CD4-positive, alpha-beta T cell treated with Interleukin-21 for 1 hour (primary cell): ENCODE measurements at regions not wholly inside any gene's neighbourhood (a gene's known extent, or its start where the extent isn't known, plus 50 kb on each side); places are given as distances from the start of the nearest gene placed in this dataset.
"Not testable (repeated sequence)": the region's sequence is repeated elsewhere in the genome, so short reads cannot be mapped to it uniquely, and the experiment has no call there.

Source experiments
- DNase-seq: peaks from one replicate; pipeline ENCODE4 v3.0.0-alpha.2; 2020

DNA sequence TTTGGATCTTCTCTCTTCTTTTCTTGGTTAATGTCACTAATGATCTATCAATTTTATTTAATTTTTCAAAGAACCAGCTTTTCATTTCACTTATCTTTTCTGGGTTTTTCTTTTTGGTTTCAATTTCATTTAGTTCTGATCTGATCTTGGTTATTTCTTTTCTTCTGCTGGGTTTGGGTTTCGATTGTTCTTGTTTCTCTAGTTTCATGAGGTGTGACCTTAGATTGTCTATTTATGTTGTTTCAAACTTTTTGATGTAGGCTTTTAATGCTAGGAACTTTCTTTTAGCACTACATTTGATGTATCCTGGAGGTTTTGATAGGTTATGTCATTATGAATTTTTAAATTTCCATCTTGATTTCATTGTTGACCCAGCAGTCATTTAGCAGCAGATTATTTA lies 142.3 kb downstream of the C11orf87 start:
- DNase-seq = no peak

DNA sequence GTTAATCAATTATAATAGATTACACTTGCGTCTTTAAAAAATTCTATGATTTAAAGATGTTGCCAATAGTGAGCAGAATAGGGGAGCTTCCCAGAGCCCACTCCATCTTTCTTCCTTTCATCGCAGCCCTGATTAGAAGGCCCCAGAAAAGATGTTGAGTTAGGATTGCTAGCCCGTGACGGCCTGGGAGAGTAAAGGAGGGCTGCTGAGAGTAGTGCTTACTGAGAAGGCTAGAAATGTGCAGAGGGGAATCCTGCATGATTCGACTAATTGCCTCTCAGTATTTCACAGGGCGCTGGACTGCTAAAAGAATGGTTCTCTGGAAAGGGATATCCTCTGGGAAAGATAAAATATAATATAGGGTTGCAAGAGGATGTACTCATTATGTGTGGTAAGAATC lies 160.5 kb downstream of the C11orf87 start:
- DNase-seq = no peak

DNA sequence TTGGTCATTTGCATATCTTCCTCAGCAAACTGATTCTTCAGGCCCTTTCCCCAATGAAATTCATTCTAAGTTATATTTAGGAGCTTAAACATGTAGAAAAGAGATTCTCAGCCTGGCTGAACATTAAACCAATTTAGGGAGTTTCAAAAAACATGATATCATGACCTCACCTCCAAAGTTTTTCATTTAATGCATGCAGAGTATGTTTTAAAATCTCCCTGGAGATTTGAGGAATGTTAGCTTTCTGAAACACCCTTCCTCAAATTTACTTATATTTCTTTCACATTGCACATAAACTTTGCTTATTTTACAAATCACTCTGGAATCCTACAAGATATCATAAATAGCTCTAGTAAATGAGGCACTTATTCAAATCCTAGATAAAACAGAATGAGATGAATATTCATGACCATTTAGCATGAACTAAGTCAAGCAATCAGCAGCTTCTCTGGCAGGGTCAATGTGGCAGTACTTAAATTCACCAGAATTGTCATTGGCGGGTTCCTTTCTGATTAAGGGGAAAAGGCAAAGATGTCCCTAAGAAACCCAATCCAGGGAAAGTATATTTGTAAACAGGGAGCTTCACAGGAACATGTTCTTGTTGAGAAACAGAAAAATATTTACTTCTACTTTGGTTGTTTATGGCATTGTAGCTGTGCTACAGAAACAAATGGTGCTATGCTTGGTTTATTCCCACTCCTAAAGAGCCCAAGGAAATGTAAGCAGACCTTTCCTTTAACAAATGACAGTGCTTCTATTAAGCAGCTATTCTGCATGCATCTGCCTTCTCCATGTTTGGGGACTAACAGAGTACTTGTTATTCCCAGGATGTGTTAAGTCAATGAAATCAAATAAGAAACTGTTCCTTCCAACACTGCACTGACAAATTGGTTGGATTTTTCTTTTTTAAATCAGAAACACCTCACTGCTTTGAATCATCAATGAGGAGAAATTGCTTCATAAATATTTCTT lies 162.3 kb downstream of the C11orf87 start:
- DNase-seq = no peak

DNA sequence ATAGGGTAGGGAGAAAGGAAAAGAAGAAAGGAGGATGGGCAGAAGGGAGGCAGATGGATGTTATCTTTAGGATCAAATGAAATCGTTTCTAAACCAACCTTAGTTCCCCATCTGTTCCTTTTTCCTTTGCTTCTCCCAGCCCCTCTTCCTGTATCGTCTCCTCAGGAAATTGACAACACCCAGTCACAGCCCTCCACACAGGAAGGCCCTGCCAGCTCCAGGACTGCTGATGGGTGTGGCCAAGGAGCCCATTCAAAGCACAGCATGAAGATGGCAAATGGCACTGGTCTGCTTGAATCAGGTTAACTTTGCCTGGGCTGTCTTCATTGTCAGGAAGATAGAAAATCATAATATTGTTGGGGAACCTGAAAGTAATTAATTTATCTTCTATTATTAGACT lies 164.8 kb downstream of the C11orf87 start:
- DNase-seq = no peak

DNA sequence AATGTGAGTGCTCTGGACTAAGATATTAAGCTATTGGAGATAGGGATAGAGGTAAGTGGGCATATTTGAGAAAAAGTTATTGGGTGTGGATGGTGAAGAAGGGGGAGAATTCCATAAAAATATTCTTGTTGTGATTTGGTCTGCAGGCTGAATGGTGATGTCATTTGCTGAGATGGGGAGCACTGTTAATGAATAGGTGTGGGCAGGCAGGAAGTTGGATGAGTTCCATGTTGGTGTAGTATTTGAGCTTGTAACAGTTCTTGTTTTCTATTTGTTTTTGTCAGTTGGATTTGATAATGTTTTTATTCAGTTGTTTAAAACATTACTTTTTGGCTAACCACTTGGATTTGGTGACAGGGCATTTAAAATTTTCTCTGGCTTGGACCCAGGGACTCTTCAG lies 168.8 kb downstream of the C11orf87 start:
- DNase-seq = no peak

DNA sequence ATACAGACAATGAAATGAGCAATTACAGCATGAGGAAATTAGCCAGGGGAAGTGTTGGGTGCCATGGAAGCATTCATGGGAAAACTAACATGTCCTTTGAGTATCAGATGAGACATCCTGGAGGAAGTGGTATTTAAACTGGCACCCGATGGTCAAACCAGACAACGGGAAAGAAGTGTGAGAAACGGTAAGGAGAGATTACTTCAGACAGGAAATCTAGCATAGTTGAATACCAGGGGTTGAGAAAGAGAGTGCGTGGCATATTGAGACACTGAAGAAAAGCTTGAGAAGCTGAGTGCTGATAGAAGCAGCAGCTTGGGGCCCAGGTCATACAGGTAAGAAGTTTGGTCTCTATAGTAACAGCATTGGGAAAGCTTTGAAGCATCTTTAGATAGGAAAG lies 175.3 kb downstream of the C11orf87 start:
- DNase-seq = no peak

DNA sequence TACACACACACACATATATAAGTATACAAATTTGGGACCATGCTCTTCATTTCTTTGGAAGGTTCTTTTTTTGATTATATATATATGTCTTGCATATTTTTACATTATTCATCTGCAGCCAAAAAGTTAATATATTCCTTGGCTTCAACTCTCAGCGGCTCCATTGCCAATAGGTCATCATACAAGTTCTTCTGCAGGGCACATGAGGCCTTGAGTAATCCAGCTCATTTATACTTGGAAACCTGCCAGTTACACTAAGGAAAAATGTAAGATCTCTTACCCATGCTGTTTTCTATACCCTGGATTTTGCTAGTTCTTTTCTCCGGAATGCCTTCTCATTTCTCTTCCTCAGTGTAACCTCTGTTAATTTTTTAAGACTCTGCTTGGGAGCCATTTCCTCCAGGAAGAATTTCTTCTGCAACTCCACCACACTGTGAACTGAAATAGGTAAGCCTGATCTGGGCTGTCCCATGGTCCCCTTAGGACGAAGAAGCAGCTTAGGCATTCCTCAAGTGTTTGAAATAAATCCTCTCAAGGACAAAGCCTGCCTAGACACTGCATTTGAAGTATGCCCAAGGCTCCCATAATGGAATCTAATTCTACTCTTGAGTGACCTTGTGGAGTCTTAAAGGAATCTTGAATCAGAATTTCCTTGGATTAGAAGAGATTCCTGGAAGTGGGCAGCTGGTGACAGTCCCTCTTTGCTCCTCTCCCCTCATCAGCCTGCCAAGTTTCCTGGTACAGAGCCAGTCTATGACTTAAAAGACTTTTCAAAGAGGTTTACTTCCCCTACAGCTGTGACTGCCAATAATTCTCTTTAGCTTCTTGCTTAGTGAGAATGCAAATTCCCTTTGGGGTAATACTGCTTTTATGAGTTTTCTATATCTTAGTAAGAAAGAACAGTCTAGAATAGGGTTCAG lies 182.8 kb downstream of the C11orf87 start:
- no peak for DNase-seq

DNA sequence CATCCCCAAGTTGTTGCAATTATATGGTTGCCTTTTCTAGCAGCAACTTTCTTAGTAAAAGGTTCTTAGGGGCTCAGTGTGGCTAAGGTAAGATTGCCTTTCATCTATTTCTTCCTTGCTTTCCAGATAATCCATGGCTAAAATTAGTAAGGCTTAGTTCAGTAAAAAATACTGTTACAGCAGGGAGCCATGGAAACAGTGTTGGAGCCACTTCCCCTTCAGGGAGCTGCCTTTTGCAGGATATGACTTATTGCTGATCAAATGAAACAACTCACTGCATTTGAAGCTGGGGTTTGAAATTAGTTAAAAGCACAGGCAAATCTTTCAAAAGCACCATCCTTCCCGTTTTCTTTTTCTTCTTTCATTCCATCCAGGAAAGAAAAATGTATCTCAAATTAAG lies 184.3 kb downstream of the C11orf87 start:
- DNase-seq = no peak

DNA sequence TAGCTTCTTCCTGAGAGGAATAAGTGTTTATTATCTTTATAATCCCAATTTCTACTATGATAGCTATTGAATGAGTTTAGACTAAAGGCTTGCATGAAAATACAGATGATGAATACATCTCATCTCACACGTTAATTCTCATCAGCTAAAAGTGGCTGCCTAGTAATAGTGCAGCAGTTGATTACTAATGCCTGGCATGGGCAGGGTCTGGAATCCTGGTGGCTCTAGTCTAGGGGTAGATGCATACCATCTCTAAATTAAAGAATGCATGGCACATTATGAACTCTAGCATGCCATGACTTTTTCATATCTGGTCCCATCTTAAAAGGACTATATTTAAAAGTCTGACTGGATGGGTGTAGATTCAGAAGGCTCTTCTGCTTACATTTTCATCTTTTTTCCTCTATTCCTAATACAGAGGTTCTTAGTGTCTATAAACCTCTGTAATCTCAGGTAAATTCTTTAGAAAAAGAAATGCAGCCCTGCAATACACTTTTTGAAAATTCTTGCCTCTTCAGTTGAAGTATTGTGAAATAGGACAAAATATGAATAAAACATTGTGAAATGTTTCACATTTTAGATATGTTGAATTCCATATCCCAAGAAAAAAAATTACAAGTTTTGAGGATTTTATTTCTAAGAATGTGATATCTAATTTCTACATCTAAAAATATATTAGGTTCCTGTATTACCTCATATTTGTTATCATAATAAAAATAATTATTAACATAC lies 187.6 kb downstream of the C11orf87 start:
- DNase-seq = no peak

DNA sequence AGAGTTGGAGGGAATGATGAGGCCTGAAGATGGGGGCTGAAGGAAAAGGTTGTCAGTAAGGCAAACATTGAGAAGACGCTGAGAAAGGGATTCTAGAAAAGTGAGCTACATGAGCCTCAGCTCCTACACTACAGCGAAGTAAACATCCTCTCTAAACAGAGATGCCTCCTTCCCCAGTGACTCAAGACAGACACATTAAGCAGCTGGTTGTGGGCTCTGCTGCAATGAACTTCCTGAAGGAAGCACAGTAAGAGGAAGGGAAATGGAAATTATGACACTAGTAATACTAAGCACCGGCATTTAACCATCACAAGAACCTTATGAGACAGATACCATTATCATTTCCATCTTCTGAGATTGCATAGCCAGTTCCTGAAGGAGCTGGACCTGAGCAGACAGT lies 190.5 kb downstream of the C11orf87 start:
- DNase-seq = no peak

DNA sequence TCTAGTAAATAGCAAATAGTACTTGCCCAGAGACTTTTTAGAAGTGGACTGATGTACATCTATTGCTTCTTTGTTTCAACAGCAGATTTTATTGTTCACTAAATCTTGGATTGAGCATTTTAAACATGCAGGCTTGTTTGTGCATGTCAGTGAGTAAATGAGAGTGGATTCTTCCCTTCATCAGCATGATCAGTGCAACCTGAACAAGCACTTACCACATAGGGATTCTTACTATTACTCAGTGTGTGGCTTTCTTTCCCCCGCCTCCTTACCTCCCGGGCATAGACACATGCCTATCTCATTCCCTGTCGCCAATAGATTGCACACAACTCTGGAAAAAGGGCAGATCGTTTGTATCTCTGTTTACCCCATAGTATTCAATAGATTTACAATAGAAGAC lies 197.5 kb downstream of the C11orf87 start:
- no peak for DNase-seq

DNA sequence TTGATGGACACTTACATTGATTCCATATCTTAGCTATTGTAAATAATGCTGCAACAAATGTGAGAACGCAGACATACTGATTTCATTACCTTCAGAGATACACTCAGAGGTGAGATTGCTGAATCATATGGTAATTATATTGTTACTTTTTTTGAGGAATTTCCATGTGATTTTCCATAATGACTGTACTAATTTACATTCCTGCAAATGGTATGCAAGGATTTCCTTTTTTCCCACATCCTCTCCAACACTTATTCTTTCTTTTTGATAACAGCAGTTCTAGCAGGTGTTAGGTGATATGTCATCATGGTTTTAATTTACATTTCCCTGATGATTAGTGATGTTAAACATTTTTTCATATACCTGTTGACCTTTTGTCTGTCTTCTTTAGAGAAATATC lies 207.7 kb downstream of the C11orf87 start:
- DNase-seq = no peak

DNA sequence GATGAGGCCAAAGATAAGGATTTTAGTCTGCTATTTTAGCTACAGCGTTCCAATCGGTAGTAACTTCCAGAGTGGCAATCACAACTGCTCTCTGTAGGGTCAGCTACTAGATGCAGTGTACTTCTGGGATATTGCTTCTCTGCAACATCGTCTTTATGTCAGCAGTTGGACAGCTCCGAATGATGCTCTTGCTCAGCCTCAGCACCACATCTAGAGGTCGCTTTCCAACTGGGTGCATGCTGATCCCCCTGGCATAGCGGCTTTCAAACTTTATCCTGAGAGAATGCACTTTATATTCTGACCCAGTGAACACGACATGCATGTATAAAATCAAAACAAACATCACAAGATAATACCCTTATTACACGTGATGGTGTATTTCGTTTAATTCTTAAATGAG lies 219.6 kb downstream of the C11orf87 start:
- no peak for DNase-seq

DNA sequence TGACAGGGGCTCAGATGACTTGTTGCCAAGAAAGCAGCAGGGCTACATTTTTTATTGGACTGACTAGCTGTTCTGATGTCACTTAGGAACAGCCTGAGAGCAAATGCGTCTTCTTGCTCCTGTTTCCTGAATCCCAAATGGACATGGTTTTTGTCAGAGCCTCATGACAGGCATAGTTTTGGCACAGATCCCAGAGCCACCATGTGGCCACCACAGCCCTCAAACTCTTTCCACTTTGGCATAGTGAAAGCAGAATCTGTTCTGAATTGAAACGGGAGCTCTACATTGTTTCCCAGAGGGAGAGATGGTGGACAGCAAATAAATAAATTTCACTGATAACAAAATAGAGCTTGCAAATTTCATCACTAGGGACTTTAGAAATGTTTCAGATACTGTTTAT lies 222.2 kb downstream of the C11orf87 start:
- no peak for DNase-seq

DNA sequence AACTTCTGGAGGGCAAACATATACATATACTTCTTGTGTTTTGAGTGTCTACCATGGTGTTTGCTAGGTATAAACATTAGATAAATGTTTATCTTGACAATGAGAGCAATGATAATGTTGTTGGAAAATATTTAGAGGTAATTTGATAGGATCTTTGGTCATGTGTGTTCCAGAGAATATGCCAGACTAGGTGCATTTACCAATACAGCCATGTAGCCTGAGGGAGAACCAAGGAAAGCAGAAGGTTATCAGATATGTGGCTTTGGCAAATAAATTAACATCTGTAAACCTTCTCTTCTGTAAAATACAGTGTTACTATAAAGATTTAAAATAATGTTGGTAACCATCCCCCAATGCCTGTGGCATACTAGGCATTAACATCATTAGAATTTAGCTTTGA lies 226.8 kb downstream of the C11orf87 start:
- no peak for DNase-seq

DNA sequence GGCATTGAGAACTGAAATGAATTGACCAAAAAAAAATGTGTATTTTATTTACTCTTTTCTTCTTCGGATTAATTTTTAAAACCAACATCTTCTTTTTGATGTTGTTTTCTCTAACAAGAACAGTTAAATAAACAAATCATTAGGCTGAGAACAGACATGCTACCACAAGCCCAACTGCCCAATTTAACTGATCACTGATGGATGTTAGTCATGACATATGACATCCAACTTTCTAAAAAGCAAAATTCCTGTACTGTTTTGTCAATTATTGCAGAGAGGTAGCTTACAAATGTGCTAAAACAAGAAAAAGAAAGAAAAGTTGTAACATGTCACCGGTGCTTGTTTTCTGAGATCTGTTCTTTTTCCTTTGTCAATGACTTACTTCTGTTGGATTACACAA lies 232.1 kb downstream of the C11orf87 start:
- DNase-seq = no peak

DNA sequence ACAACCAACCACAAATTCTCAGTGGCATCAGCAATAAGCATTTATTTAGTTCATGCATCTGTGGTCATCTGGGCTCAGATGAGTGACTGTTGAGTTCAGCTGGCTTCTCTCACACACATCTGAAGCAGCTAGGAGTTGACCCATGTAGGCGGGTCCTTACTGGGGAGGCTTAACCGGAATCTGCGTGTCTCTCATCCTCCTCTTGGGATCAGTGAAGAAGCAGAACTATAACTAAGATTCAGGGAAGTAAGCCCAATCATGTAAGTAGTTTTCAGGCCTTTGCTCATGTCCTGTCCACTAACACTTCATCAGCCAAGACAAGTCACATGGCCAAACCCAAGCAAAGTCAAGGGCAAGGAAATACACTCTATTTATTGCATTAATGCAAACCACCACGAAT lies 236.2 kb downstream of the C11orf87 start:
- no peak for DNase-seq

DNA sequence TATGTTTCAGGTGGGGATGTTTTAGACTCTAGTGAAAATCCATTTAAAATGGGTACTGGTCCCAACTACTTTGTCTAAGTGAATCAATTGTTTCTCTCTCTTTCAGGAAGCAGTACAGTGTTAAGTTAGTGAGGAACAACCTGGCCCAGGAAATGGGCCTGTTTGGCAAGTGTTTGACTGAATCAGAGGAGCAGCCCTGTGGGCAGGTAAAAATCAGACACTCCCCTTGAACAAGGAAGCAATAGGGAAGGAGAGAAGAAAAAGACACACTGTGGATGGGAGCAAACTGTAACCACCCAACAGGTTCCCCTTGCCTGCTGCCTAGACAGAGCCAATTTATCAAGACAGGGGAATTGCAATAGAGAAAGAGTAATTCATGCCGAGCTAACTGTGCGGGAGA lies 245.7 kb downstream of the C11orf87 start:
- no peak for DNase-seq

DNA sequence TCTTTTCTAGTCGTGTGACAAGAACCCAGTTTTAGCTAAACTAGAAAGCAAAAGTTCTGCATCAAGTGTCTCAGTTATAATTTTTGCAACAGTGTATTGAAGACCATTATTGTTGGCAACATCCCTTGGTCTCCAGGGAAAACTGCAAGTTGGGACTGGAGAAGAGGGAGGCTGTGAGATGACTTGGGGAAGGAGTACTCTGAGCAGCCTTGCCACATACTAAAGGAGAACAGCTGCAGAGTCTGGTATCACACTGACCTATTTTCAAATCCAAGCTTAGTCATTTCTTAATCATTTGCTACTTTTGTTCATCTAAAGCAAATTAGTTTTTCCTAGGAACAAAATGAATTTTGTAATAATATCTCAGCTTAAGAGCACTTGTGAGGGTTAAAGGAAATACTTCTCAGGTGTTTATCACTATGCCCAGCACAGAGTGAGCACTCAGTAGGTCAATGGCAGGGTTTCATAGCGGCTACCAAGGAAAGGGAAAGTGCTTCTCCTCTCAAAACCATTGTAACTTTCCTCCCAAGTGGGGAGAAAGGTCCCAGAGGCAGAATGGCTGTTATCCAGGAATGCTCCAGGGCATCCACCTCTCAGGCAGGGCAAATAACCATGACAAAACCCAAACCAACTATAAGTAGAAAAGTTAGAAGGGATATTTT lies 247.1 kb downstream of the C11orf87 start:
- no peak for DNase-seq

DNA sequence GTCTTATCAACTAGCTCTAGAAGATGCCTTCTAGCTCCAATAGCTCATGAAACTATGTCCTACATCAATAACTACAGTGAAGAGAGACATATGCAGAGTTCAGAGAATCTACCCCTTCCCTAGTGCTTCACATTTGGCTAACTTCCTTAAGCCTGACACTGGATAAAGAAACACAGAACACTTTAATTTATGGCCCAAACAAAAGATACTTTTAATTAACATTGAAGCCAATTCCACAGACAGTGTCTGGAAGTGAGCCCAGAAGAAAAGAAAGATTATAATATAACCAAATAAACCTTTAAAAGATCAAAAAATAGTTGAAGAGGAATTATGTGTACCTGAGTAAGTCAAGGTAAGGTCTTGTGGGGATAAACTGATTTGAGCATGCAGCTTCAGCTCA lies 255.2 kb downstream of the C11orf87 start:
- DNase-seq = no peak

DNA sequence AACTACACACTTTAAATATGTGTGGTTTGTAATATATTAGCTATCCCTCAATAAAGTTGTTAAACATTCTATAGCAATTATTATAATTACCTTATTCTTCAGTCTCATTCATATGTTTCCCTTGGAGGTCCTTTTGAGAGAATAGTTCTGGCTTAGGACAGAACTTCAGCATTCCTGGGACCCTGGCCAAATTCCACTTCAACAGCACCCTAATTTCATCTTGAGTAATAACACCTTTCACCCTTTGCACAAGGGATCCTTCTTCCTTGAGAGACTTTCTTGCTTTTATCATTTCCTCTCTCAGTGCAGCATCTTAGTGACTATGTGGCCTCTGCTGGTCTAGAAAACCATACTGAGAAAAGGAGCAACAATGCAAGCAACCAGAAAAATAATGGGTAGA lies 255.9 kb downstream of the C11orf87 start:
- DNase-seq = no peak

DNA sequence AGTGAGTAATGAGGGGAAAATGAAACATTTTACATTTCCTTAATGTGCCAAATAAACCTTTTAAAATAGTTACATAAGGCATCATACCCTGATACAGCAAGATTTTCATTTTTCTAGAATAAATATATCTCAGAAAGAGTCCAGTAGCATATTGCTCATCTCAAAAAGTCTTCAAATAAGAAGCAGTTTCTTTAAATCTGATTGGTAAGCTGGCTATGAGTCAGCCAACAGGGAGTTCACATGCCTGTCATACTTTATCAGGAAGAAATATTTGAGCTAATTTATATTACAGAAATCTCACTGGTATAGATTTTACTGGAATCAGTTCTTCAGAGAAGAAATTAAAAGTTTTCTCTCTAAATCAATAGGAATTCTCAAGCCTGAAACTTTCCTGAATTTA lies 258.1 kb downstream of the C11orf87 start:
- no peak for DNase-seq

DNA sequence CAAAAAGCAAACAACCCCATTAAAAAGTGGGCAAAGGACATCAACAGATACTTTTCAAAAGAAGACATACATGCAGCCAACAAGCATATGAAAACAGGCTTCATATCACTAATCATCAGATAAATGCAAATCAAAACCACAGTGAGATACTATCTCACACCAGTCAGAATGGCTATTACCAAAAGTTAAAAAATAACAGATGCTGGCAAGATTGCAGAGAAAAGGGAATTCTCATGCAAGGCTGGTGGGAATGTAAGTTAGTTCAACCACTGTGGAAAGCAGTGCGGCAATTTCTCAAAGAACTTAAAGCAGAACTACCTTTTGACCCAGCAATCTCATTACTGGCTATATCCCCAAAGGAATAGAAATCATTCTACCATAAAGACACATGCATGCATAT lies 260.8 kb downstream of the C11orf87 start:
- DNase-seq = not testable (repeated sequence)
